Caco-2 (cell line): ENCODE measurements at regions not wholly inside any gene's neighbourhood (a gene's known extent, or its start where the extent isn't known, plus 50 kb on each side); places are given as distances from the start of the nearest gene placed in this dataset.

Source experiments
- BruUV-seq: library from RNA; stranded (reverse); fragments of 400-500 nt; replicated peaks from 2 replicates; lab custom pipeline; 2021; lab: Mats Ljungman, UMichigan
- CTCF ChIA-PET: fragments of 300-600 bp; sonication (Branson Sonifier 250); formaldehyde crosslinking; loops from one replicate; lab custom pipeline; 2022; ENCODE audit warnings: antibody characterized with exemption; lab: Charles Lee
- POLR2A ChIA-PET: fragments of 300-600 bp; sonication (Branson Sonifier 250); formaldehyde crosslinking; loops from one replicate; lab custom pipeline; 2022; ENCODE audit warnings: antibody characterized with exemption; lab: Charles Lee
- DNase-seq, 2 experiments: peaks; one replicate each; pipeline versions ENCODE4 v3.0.0 to v3.0.0-alpha.2; 2020 to 2022
- H3K27me3 ChIP-seq: replicated peaks from 2 replicates; pipeline ENCODE4 v1.6.0; 2011; ENCODE audit warnings: low read length; ENCODE audit not compliant: control insufficient read depth, insufficient read depth
- H3K36me3 ChIP-seq: 2 replicates; pipeline ENCODE4 v1.5.1; 2011; ENCODE audit warnings: low read length; ENCODE audit not compliant: control insufficient read depth, insufficient read depth
- H3K4me1 ChIP-seq: fragments of 250-450 bp; sonication (Bioruptor Pico); 2 replicates; pipeline ENCODE4 v1.5.1; 2020; ENCODE audit warnings: mild to moderate bottlenecking
- H3K4me3 ChIP-seq: 2 replicates; pipeline ENCODE4 v1.5.1; 2011; ENCODE audit warnings: low read depth, mild to moderate bottlenecking, control low read depth, low read length
- H3K9me3 ChIP-seq: fragments of 250-450 bp; sonication (Bioruptor Pico); 2 replicates; pipeline ENCODE4 v1.5.1; 2020; ENCODE audit warnings: mild to moderate bottlenecking, moderate library complexity
- H3K27ac Mint-ChIP-seq: one replicate; pipeline ENCODE4 v1.8.0; 2022; ENCODE audit warnings: mixed read lengths; ENCODE audit not compliant: unreplicated experiment
- H3K27me3 Mint-ChIP-seq: one replicate; pipeline ENCODE4 v1.8.0; 2022; ENCODE audit warnings: mixed read lengths; ENCODE audit not compliant: insufficient read depth, unreplicated experiment
- H3K36me3 Mint-ChIP-seq: one replicate; pipeline ENCODE4 v1.8.0; 2022; ENCODE audit warnings: mild to moderate bottlenecking, mixed read lengths; ENCODE audit not compliant: insufficient read depth, unreplicated experiment
- H3K4me1 Mint-ChIP-seq: one replicate; pipeline ENCODE4 v1.8.0; 2022; ENCODE audit warnings: low read depth, mixed read lengths; ENCODE audit not compliant: unreplicated experiment
- H3K4me3 Mint-ChIP-seq: one replicate; pipeline ENCODE4 v1.8.0; 2022; ENCODE audit warnings: mild to moderate bottlenecking, moderate library complexity, mixed read lengths; ENCODE audit not compliant: unreplicated experiment
- H3K9me3 Mint-ChIP-seq: one replicate; pipeline ENCODE4 v1.8.0; 2022; ENCODE audit warnings: mixed read lengths; ENCODE audit not compliant: unreplicated experiment
- CTCF ChIP-seq, 2 experiments: fragments of 200-600 bp in 1 of 2; IDR thresholded peaks; 1 replicate in 1 of 2; 2 replicates in 1 of 2; pipeline versions ENCODE4 v1.5.1 to v1.8.0; 2011 to 2022; ENCODE audit warnings: antibody characterized with exemption in 1 of 2, control low read depth in 1 of 2, inconsistent platforms in 1 of 2, low read depth in 1 of 2, low read length in 1 of 2, mild to moderate bottlenecking in 1 of 2, moderate library complexity in 1 of 2; ENCODE audit not compliant: insufficient read depth in 1 of 2, severe bottlenecking in 1 of 2, unreplicated experiment in 1 of 2
- intact Hi-C: fragments of 100-400 bp; cut with micrococcal nuclease; formaldehyde crosslinking; loops from one replicate; pipeline ENCODE4 v1.10.0; 2022; ENCODE audit not compliant: unreplicated experiment

- Histone ChIP-seq H3K36me3 (no peaks in the 10 kb centered on the region), H3K4me1 (no peaks in the 10 kb centered on the region), H3K9me3 (no peaks in the 10 kb centered on the region), H3K4me3 (no peak overlapping the region), H3K27me3 (no peaks in the 10 kb centered on the region)
- intact Hi-C loops: no loop called here
- ChIA-PET POLR2A (no interaction called here), CTCF (no interaction called here)
- no TSS peak for BruUV-seq
- H3K27ac Mint-ChIP-seq: no peak overlapping the region
- H3K36me3 Mint-ChIP-seq: no peaks in the 10 kb centered on the region
- peaks cover 6% of the 10 kb centered on the region for H3K4me1 Mint-ChIP-seq
- no peaks in the 10 kb centered on the region for H3K9me3 Mint-ChIP-seq
- no peak overlapping the region for H3K4me3 Mint-ChIP-seq
- no peaks in the 10 kb centered on the region for H3K27me3 Mint-ChIP-seq
- no peak for TF ChIP-seq CTCF (IDR thresholded peaks at IDR 0.05; ENCODE audit: insufficient read depth in 1 of 2, low read depth in 1 of 2, low read length in 1 of 2, severe bottlenecking in 1 of 2, unreplicated experiment in 1 of 2)
- DNase-seq: no peak
Observed at GRCh38 chr4:53810643-53811042, 219.4 kb upstream of the LNX1 start.

GRCh38 chr4:53809816-53810215 lies 218.5 kb upstream of the LNX1 start:
- intact Hi-C loops: no loop called here
- no peak overlapping the region for H3K4me3 Mint-ChIP-seq

GRCh38 chr4:53805291-53805690 lies 214.0 kb upstream of the LNX1 start:
- Histone ChIP-seq H3K27me3 (no peaks in the 10 kb centered on the region), H3K36me3 (no peaks in the 10 kb centered on the region), H3K4me1 (peaks cover 7% of the 10 kb centered on the region; the same call in 1 of the 2 replicates), H3K4me3 (no peak overlapping the region), H3K9me3 (no peaks in the 10 kb centered on the region)
- Mint-ChIP-seq H3K27ac (no peak overlapping the region), H3K27me3 (no peaks in the 10 kb centered on the region), H3K4me3 (no peak overlapping the region), H3K36me3 (no peaks in the 10 kb centered on the region), H3K9me3 (no peaks in the 10 kb centered on the region), H3K4me1 (peaks cover 17% of the 10 kb centered on the region)
- TF ChIP-seq CTCF (IDR thresholded peaks at IDR 0.05; ENCODE audit: insufficient read depth in 1 of 2, low read depth in 1 of 2, low read length in 1 of 2, severe bottlenecking in 1 of 2, unreplicated experiment in 1 of 2): no peak
- ChIA-PET CTCF (interaction anchor here (0.6 to 1.5 kb wide), 3 partner anchors 60 to 427 kb away, joined by 3 to 14 read pairs (median 8); no protein-coding TSS in a partner anchor), POLR2A (no interaction called here)
- DNase-seq: no peak
- BruUV-seq: no TSS peak
- intact Hi-C loops: loop anchor here (2.0 kb wide), 1 partner anchor 424 kb away; the partner anchor contains the start of gene PDGFRA

More at GRCh38 chr4:53809816-53810215, 218.5 kb upstream of the LNX1 start:
- ChIA-PET POLR2A (no interaction called here), CTCF (no interaction called here)
- no peaks in the 10 kb centered on the region for H3K4me1 ChIP-seq
- Mint-ChIP-seq H3K9me3 (no peaks in the 10 kb centered on the region), H3K27me3 (no peaks in the 10 kb centered on the region), H3K4me1 (peaks cover 6% of the 10 kb centered on the region), H3K36me3 (no peaks in the 10 kb centered on the region), H3K27ac (no peak overlapping the region)
- TF ChIP-seq CTCF (IDR thresholded peaks at IDR 0.05; ENCODE audit: insufficient read depth in 1 of 2, low read depth in 1 of 2, low read length in 1 of 2, severe bottlenecking in 1 of 2, unreplicated experiment in 1 of 2): no peak
- H3K4me3 ChIP-seq: no peak overlapping the region
- H3K9me3 ChIP-seq: no peaks in the 10 kb centered on the region
- no TSS peak for BruUV-seq
- H3K36me3 ChIP-seq: no peaks in the 10 kb centered on the region
- DNase-seq: no peak
- H3K27me3 ChIP-seq: no peaks in the 10 kb centered on the region
